NCI-H774 (cell line): ENCODE measurements at regions not wholly inside any gene's neighbourhood (a gene's known extent, or its start where the extent isn't known, plus 50 kb on each side); places are given as distances from the start of the nearest gene placed in this dataset.

ENCODE experiments used
- DNase-seq: peaks from one replicate; lab custom pipeline; 2025; lab: John Stamatoyannopoulos, UW

- DNase-seq, result no peak
Observed at GRCh38 chr2:104537116-104537515, 316.8 kb upstream of the POU3F3 start.

- no peak for DNase-seq
Observed at GRCh38 chr2:104538077-104538476, 315.8 kb upstream of the POU3F3 start.

GRCh38 chr2:104539649-104540048 lies 314.3 kb upstream of the POU3F3 start:
- no peak for DNase-seq

- no peak for DNase-seq
Observed at GRCh38 chr2:104545055-104545454, 308.9 kb upstream of the POU3F3 start.

GRCh38 chr2:104546537-104546936 lies 307.4 kb upstream of the POU3F3 start:
- DNase-seq, result no peak

GRCh38 chr2:104547221-104547620 lies 306.7 kb upstream of the POU3F3 start:
- DNase-seq, result no peak

- no peak for DNase-seq
Observed at GRCh38 chr2:104561251-104561650, 292.7 kb upstream of the POU3F3 start.

- no peak for DNase-seq
Observed at GRCh38 chr2:104562537-104562936, 291.4 kb upstream of the POU3F3 start.

- DNase-seq, result no peak
Observed at GRCh38 chr2:104563398-104563996, 290.4 kb upstream of the POU3F3 start.

GRCh38 chr2:104568247-104568646 lies 285.7 kb upstream of the POU3F3 start:
- no peak for DNase-seq

GRCh38 chr2:104570259-104570658 lies 283.7 kb upstream of the POU3F3 start:
- DNase-seq, result no peak

- DNase-seq, result no peak
Observed at GRCh38 chr2:104572834-104573233, 281.1 kb upstream of the POU3F3 start.

- DNase-seq, result no peak
Observed at GRCh38 chr2:104574367-104574766, 279.5 kb upstream of the POU3F3 start.

GRCh38 chr2:104577143-104577542 lies 276.8 kb upstream of the POU3F3 start:
- no peak for DNase-seq

- no peak for DNase-seq
Observed at GRCh38 chr2:104582471-104582870, 271.4 kb upstream of the POU3F3 start.

- DNase-seq, result no peak
Observed at GRCh38 chr2:104583811-104584210, 270.1 kb upstream of the POU3F3 start.

- no peak for DNase-seq
Observed at GRCh38 chr2:104584393-104584792, 269.5 kb upstream of the POU3F3 start.

GRCh38 chr2:104595576-104595975 lies 258.3 kb upstream of the POU3F3 start:
- DNase-seq, result no peak

GRCh38 chr2:104597942-104598341 lies 256.0 kb upstream of the POU3F3 start:
- no peak for DNase-seq

GRCh38 chr2:104598636-104599035 lies 255.3 kb upstream of the POU3F3 start:
- DNase-seq, result no peak

- no peak for DNase-seq
Observed at GRCh38 chr2:104599787-104600510, 254.0 kb upstream of the POU3F3 start.

- no peak for DNase-seq
Observed at GRCh38 chr2:104606056-104606455, 247.9 kb upstream of the POU3F3 start.

GRCh38 chr2:104616856-104617255 lies 237.1 kb upstream of the POU3F3 start:
- DNase-seq, result no peak

GRCh38 chr2:104620801-104621200 lies 233.1 kb upstream of the POU3F3 start:
- DNase-seq, result no peak
